ENCODE measurements at regions not wholly inside any gene's neighbourhood (a gene's known extent, or its start where the extent isn't known, plus 50 kb on each side); places are given as distances from the start of the nearest gene placed in this dataset.

- H3K4me1 ChIP-seq: no peaks in the 10 kb centered on the region
- H3K27me3 ChIP-seq: no peaks in the 10 kb centered on the region
- no peaks in the 10 kb centered on the region for H3K9me3 ChIP-seq
- DNase-seq: no peak
- H3K36me3 ChIP-seq: no peaks in the 10 kb centered on the region
- TF ChIP-seq CTCF (IDR thresholded peaks at IDR 0.05; ENCODE audit: low read depth, low read length): no peak
- H3K4me3 ChIP-seq (ENCODE audit: low read depth, low read length): no peak overlapping the region
Observed at GRCh38 chr5:38093855-38094254, 164.5 kb upstream of the EGFLAM start.

GRCh38 chr5:38086777-38087176 is 171.6 kb upstream of the EGFLAM start:
- no peak for DNase-seq
- Histone ChIP-seq H3K4me3 (ENCODE audit: low read depth, low read length) (no peak overlapping the region), H3K4me1 (no peaks in the 10 kb centered on the region), H3K27me3 (no peaks in the 10 kb centered on the region), H3K36me3 (no peaks in the 10 kb centered on the region), H3K9me3 (no peaks in the 10 kb centered on the region)
- no peak for TF ChIP-seq CTCF (IDR thresholded peaks at IDR 0.05; ENCODE audit: low read depth, low read length)

GRCh38 chr5:38079620-38080402 is 178.5 kb upstream of the EGFLAM start:
- no peak for TF ChIP-seq CTCF (IDR thresholded peaks at IDR 0.05; ENCODE audit: low read depth, low read length)
- H3K4me1 ChIP-seq: no peaks in the 10 kb centered on the region
- DNase-seq: no peak
- no peaks in the 10 kb centered on the region for H3K36me3 ChIP-seq
- no peaks in the 10 kb centered on the region for H3K9me3 ChIP-seq
- no peak overlapping the region for H3K4me3 ChIP-seq (ENCODE audit: low read depth, low read length)
- no peaks in the 10 kb centered on the region for H3K27me3 ChIP-seq

- no peaks in the 10 kb centered on the region for H3K4me1 ChIP-seq
- no peak for TF ChIP-seq CTCF (IDR thresholded peaks at IDR 0.05; ENCODE audit: low read depth, low read length)
- no peak for DNase-seq
Observed at GRCh38 chr5:38078161-38078560, 180.2 kb upstream of the EGFLAM start.

GRCh38 chr5:38077652-38078051 is 180.7 kb upstream of the EGFLAM start:
- no peak for TF ChIP-seq CTCF (IDR thresholded peaks at IDR 0.05; ENCODE audit: low read depth, low read length)
- Histone ChIP-seq H3K36me3 (no peaks in the 10 kb centered on the region), H3K27me3 (no peaks in the 10 kb centered on the region), H3K4me1 (no peaks in the 10 kb centered on the region), H3K9me3 (no peaks in the 10 kb centered on the region), H3K4me3 (ENCODE audit: low read depth, low read length) (no peak overlapping the region)
- no peak for DNase-seq

More at GRCh38 chr5:38078161-38078560, 180.2 kb upstream of the EGFLAM start:
- no peak overlapping the region for H3K4me3 ChIP-seq (ENCODE audit: low read depth, low read length)
- H3K36me3 ChIP-seq: no peaks in the 10 kb centered on the region
- H3K27me3 ChIP-seq: no peaks in the 10 kb centered on the region
- no peaks in the 10 kb centered on the region for H3K9me3 ChIP-seq
